ENCODE measurements at regions not wholly inside any gene's neighbourhood (a gene's known extent, or its start where the extent isn't known, plus 50 kb on each side); places are given as distances from the start of the nearest gene placed in this dataset.

DNA sequence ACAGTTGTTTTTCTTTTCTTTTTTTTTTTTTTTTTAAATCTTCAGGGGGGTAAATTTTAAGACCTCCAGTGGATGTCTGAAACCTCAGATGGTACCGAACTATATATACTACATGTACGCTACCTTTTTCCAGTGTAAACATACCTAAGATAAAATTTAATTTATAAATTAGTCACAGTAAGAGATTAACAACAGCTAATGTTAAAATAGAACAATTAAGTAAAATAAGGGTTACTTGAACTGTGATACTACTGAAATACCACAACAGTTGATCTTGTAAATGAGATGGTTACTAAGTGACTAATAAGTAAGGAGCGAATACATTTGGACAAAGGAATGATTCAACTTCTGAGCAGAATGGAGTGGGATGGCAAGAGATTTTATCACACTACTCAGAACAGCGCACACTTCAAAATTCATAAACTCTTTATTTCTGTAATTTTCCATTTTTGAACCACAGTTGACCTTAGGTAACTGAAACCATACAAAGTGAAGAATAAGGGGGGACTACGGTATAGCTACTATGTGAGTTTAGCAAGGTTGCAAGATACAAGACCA is 80.5 kb upstream of the PCED1B start:
- Histone ChIP-seq H3K9me3 (ENCODE audit: control insufficient read depth in 1 of 2, insufficient read depth in 1 of 2, low read depth in 1 of 2, low read length in 2 of 2) (no peaks in the 10 kb centered on the region), H2AFZ (ENCODE audit: low read depth, low read length, poor library complexity, severe bottlenecking) (no peak overlapping the region), H3K4me3 (replicated peaks in 1 of 2; ENCODE audit: low read depth in 1 of 2, low read length in 2 of 2) (no peak overlapping the region), H3K79me2 (ENCODE audit: insufficient read depth, low read length) (no peaks in the 10 kb centered on the region), H3K27me3 (ENCODE audit: insufficient read depth, low read length) (no peaks in the 10 kb centered on the region), H3K4me1 (ENCODE audit: control insufficient read depth in 1 of 2, insufficient read depth in 2 of 2, low read length in 2 of 2) (no peaks in the 10 kb centered on the region), H3K36me3 (ENCODE audit: control insufficient read depth in 1 of 2, insufficient read depth in 2 of 2, low read length in 2 of 2) (no peaks in the 10 kb centered on the region), H4K20me1 (ENCODE audit: insufficient read depth) (no peaks in the 10 kb centered on the region), H3K4me2 (ENCODE audit: low read length) (no peak overlapping the region), H3K9ac (ENCODE audit: low read length) (no peak overlapping the region), H3K27ac (ENCODE audit: low read depth, low read length) (no peak overlapping the region), H3K9me2 (ENCODE audit: insufficient read depth) (no peaks in the 10 kb centered on the region)
- RAD21 ChIA-PET (ENCODE audit: low non-redundant PET in 1 of 2, low total read pairs in 2 of 2, uncharacterized antibody in 2 of 2, unreplicated experiment in 2 of 2), result no interaction called here
- intact Hi-C loops (cut with micrococcal nuclease), result no loop called here
- CTCF ChIA-PET, result no interaction called here
- TF ChIP-seq SP1 (IDR thresholded peaks at IDR 0.05; ENCODE audit: low read depth), result no peak
- TF ChIP-seq EZH2 (IDR thresholded peaks at IDR 0.05), result no peak
- no peak for TF ChIP-seq ELF1 (IDR thresholded peaks at IDR 0.05; ENCODE audit: borderline replicate concordance, low read depth)
- no peak for TF ChIP-seq ZBTB33 (IDR thresholded peaks at IDR 0.05; ENCODE audit: extremely low read depth, insufficient replicate concordance, low read length)
- no peak for TF ChIP-seq SIN3A (IDR thresholded peaks at IDR 0.05; ENCODE audit: low read depth)
- no peak for TF ChIP-seq RAD21 (IDR thresholded peaks at IDR 0.05; ENCODE audit: low read depth)
- TF ChIP-seq CBX3 (IDR thresholded peaks at IDR 0.05; ENCODE audit: low read depth), result no peak
- TF ChIP-seq ZNF274 (IDR thresholded peaks at IDR 0.05; ENCODE audit: low read depth, low read length), result no peak
- TF ChIP-seq FOSL1 (IDR thresholded peaks at IDR 0.05; ENCODE audit: low read depth), result no peak
- TF ChIP-seq CTCF (IDR thresholded peaks at IDR 0.05 in 2 of 3, conservative IDR thresholded peaks at IDR 0.05 in 1 of 3; ENCODE audit: borderline replicate concordance in 1 of 3, insufficient read depth in 1 of 3, low read depth in 2 of 3, low read length in 2 of 3), result no peak
- TF ChIP-seq YY1 (IDR thresholded peaks at IDR 0.05; ENCODE audit: extremely low read depth, insufficient replicate concordance, low read depth, low read length), result no peak
- no peak for TF ChIP-seq POLR2AphosphoS5 (IDR thresholded peaks at IDR 0.05; ENCODE audit: low read depth, low read length)
- TF ChIP-seq EGR1 (IDR thresholded peaks at IDR 0.05; ENCODE audit: low read depth), result no peak
- TF ChIP-seq, protein P1, sequence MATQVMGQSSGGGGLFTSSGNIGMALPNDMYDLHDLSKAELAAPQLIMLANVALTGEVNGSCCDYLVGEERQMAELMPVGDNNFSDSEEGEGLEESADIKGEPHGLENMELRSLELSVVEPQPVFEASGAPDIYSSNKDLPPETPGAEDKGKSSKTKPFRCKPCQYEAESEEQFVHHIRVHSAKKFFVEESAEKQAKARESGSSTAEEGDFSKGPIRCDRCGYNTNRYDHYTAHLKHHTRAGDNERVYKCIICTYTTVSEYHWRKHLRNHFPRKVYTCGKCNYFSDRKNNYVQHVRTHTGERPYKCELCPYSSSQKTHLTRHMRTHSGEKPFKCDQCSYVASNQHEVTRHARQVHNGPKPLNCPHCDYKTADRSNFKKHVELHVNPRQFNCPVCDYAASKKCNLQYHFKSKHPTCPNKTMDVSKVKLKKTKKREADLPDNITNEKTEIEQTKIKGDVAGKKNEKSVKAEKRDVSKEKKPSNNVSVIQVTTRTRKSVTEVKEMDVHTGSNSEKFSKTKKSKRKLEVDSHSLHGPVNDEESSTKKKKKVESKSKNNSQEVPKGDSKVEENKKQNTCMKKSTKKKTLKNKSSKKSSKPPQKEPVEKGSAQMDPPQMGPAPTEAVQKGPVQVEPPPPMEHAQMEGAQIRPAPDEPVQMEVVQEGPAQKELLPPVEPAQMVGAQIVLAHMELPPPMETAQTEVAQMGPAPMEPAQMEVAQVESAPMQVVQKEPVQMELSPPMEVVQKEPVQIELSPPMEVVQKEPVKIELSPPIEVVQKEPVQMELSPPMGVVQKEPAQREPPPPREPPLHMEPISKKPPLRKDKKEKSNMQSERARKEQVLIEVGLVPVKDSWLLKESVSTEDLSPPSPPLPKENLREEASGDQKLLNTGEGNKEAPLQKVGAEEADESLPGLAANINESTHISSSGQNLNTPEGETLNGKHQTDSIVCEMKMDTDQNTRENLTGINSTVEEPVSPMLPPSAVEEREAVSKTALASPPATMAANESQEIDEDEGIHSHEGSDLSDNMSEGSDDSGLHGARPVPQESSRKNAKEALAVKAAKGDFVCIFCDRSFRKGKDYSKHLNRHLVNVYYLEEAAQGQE (IDR thresholded peaks at IDR 0.05; ENCODE audit: low read depth), result no peak
- TF ChIP-seq JUND (IDR thresholded peaks at IDR 0.05), result no peak
- TF ChIP-seq EZH2phosphoT487 (IDR thresholded peaks at IDR 0.05; ENCODE audit: borderline replicate concordance), result no peak
- TF ChIP-seq CEBPB (IDR thresholded peaks at IDR 0.05; ENCODE audit: low read depth), result no peak
- TF ChIP-seq TCF7L2 (IDR thresholded peaks at IDR 0.05; ENCODE audit: borderline replicate concordance, extremely low read depth, insufficient read depth, insufficient read length), result no peak
- DNase-seq (ENCODE audit: low read depth, low spot score) (no peak), ATAC-seq (no peak)
- POLR2A ChIA-PET, result no interaction called here
- no TSS peak for BruUV-seq (replicated peaks)
